Central memory CD8-positive, alpha-beta T cell (primary cell): ENCODE measurements at regions not wholly inside any gene's neighbourhood (a gene's known extent, or its start where the extent isn't known, plus 50 kb on each side); places are given as distances from the start of the nearest gene placed in this dataset.
A peak's percentile ranks its signal among the peaks of the same experiment; 100 is the strongest.

Experiments
- ATAC-seq: fragments of 150-1000 bp; cut with Tn5 transposase; replicated peaks from 2 replicates; pipeline ENCODE4 v1.10.0; 2022; ENCODE audit warnings: mild to moderate bottlenecking, moderate FRiP score, moderate number of reproducible peaks; ENCODE audit not compliant: poor library complexity, severe bottlenecking; ENCODE audit errors: extremely low read depth
- DNase-seq, 2 donors: peaks; one replicate each; pipeline ENCODE4 v3.0.0; 2021; ENCODE audit warnings: low spot score in 2 of 2
- H3K27ac Mint-ChIP-seq: one replicate; pipeline ENCODE4 v1.8.0; 2022; ENCODE audit warnings: low read depth, mild to moderate bottlenecking, moderate library complexity, mixed read lengths
- H3K27me3 Mint-ChIP-seq: one replicate; pipeline ENCODE4 v1.8.0; 2022; ENCODE audit warnings: mixed read lengths
- H3K36me3 Mint-ChIP-seq: one replicate; pipeline ENCODE4 v1.8.0; 2022; ENCODE audit warnings: mild to moderate bottlenecking, moderate library complexity, mixed read lengths; ENCODE audit not compliant: insufficient read depth
- H3K4me1 Mint-ChIP-seq: one replicate; pipeline ENCODE4 v1.8.0; 2022; ENCODE audit warnings: mixed read lengths
- H3K4me3 Mint-ChIP-seq: one replicate; pipeline ENCODE4 v1.8.0; 2022; ENCODE audit warnings: mild to moderate bottlenecking, moderate library complexity, mixed read lengths
- H3K9me3 Mint-ChIP-seq: one replicate; pipeline ENCODE4 v1.8.0; 2022; ENCODE audit warnings: mixed read lengths

GRCh38 chr6:1129131-1129530 lies 182.8 kb upstream of the FOXQ1 start:
- Mint-ChIP-seq H3K27me3 (peaks cover 54% of the 10 kb centered on the region), H3K9me3 (no peaks in the 10 kb centered on the region), H3K27ac (no peak overlapping the region), H3K36me3 (peaks cover 2% of the 10 kb centered on the region), H3K4me1 (peaks cover 6% of the 10 kb centered on the region), H3K4me3 (no peak overlapping the region)
- no peak for ATAC-seq
- DNase-seq, result no peak

GRCh38 chr6:1127597-1128288 lies 184.2 kb upstream of the FOXQ1 start:
- ATAC-seq, result no peak
- H3K27me3 Mint-ChIP-seq, result peaks cover 50% of the 10 kb centered on the region
- DNase-seq, result no peak
- no peaks in the 10 kb centered on the region for H3K9me3 Mint-ChIP-seq
- H3K27ac Mint-ChIP-seq, result no peak overlapping the region
- H3K4me1 Mint-ChIP-seq, result peaks cover 6% of the 10 kb centered on the region
- peaks cover 2% of the 10 kb centered on the region for H3K36me3 Mint-ChIP-seq
- no peak overlapping the region for H3K4me3 Mint-ChIP-seq

GRCh38 chr6:1127129-1127528 lies 184.8 kb upstream of the FOXQ1 start:
- ATAC-seq (no peak), DNase-seq (no peak)
- no peak overlapping the region for H3K4me3 Mint-ChIP-seq
- peaks cover 44% of the 10 kb centered on the region for H3K27me3 Mint-ChIP-seq
- peaks cover 6% of the 10 kb centered on the region for H3K4me1 Mint-ChIP-seq
- H3K36me3 Mint-ChIP-seq, result peaks cover 2% of the 10 kb centered on the region
- H3K27ac Mint-ChIP-seq, result no peak overlapping the region
- H3K9me3 Mint-ChIP-seq, result no peaks in the 10 kb centered on the region

- Mint-ChIP-seq H3K4me1 (peaks cover 6% of the 10 kb centered on the region), H3K27me3 (peaks cover 39% of the 10 kb centered on the region), H3K9me3 (no peaks in the 10 kb centered on the region), H3K27ac (no peak overlapping the region), H3K4me3 (no peak overlapping the region), H3K36me3 (peaks cover 2% of the 10 kb centered on the region)
- ATAC-seq (no peak), DNase-seq (no peak)
Measured at GRCh38 chr6:1126036-1126435, 185.9 kb upstream of the FOXQ1 start.

- no peak for DNase-seq
- H3K27ac Mint-ChIP-seq, result no peak overlapping the region
Measured at GRCh38 chr6:1125297-1125696, 186.6 kb upstream of the FOXQ1 start.

GRCh38 chr6:1124885-1125284 lies 187.0 kb upstream of the FOXQ1 start:
- Mint-ChIP-seq H3K27me3 (peaks cover 43% of the 10 kb centered on the region), H3K9me3 (no peaks in the 10 kb centered on the region), H3K4me3 (no peak overlapping the region), H3K4me1 (peaks cover 6% of the 10 kb centered on the region), H3K27ac (no peak overlapping the region), H3K36me3 (peaks cover 2% of the 10 kb centered on the region)
- DNase-seq (no peak), ATAC-seq (no peak)

More at GRCh38 chr6:1125297-1125696, 186.6 kb upstream of the FOXQ1 start:
- Mint-ChIP-seq H3K9me3 (no peaks in the 10 kb centered on the region), H3K4me3 (no peak overlapping the region), H3K27me3 (peaks cover 39% of the 10 kb centered on the region), H3K4me1 (peaks cover 6% of the 10 kb centered on the region), H3K36me3 (peaks cover 2% of the 10 kb centered on the region)
- no peak for ATAC-seq

- Mint-ChIP-seq H3K36me3 (peaks cover 2% of the 10 kb centered on the region), H3K4me1 (peaks cover 6% of the 10 kb centered on the region), H3K9me3 (no peaks in the 10 kb centered on the region), H3K27ac (no peak overlapping the region), H3K4me3 (no peak overlapping the region), H3K27me3 (peaks cover 55% of the 10 kb centered on the region)
- DNase-seq, result no peak
- no peak for ATAC-seq
Measured at GRCh38 chr6:1123386-1124375, 188.2 kb upstream of the FOXQ1 start.

GRCh38 chr6:1122083-1122482 lies 189.8 kb upstream of the FOXQ1 start:
- Mint-ChIP-seq H3K27me3 (peaks cover 56% of the 10 kb centered on the region), H3K9me3 (no peaks in the 10 kb centered on the region), H3K4me3 (no peak overlapping the region), H3K4me1 (no peaks in the 10 kb centered on the region), H3K36me3 (peaks cover 2% of the 10 kb centered on the region), H3K27ac (no peak overlapping the region)
- ATAC-seq (no peak), DNase-seq (no peak)

GRCh38 chr6:1118287-1118647 lies 193.6 kb upstream of the FOXQ1 start:
- no peaks in the 10 kb centered on the region for H3K4me1 Mint-ChIP-seq
- ATAC-seq (no peak), DNase-seq (no peak)
- H3K4me3 Mint-ChIP-seq, result no peak overlapping the region
- no peaks in the 10 kb centered on the region for H3K9me3 Mint-ChIP-seq
- no peak overlapping the region for H3K27ac Mint-ChIP-seq
- peaks cover 47% of the 10 kb centered on the region for H3K27me3 Mint-ChIP-seq
- peaks cover 2% of the 10 kb centered on the region for H3K36me3 Mint-ChIP-seq

GRCh38 chr6:1117530-1118286 lies 194.2 kb upstream of the FOXQ1 start:
- no peak overlapping the region for H3K4me3 Mint-ChIP-seq
- no peaks in the 10 kb centered on the region for H3K4me1 Mint-ChIP-seq
- H3K27me3 Mint-ChIP-seq, result peaks cover 47% of the 10 kb centered on the region
- H3K36me3 Mint-ChIP-seq, result peaks cover 2% of the 10 kb centered on the region
- no peak overlapping the region for H3K27ac Mint-ChIP-seq
- DNase-seq (no peak), ATAC-seq (no peak)
- no peaks in the 10 kb centered on the region for H3K9me3 Mint-ChIP-seq

GRCh38 chr6:1116149-1116548 lies 195.7 kb upstream of the FOXQ1 start:
- no peak overlapping the region for H3K4me3 Mint-ChIP-seq
- ATAC-seq (no peak), DNase-seq (no peak)
- H3K27me3 Mint-ChIP-seq, result peaks cover 47% of the 10 kb centered on the region
- no peaks in the 10 kb centered on the region for H3K9me3 Mint-ChIP-seq
- H3K27ac Mint-ChIP-seq, result peak overlapping the region; percentile 21
- peaks cover 2% of the 10 kb centered on the region for H3K36me3 Mint-ChIP-seq
- no peaks in the 10 kb centered on the region for H3K4me1 Mint-ChIP-seq

- H3K9me3 Mint-ChIP-seq, result no peaks in the 10 kb centered on the region
- peaks cover 2% of the 10 kb centered on the region for H3K36me3 Mint-ChIP-seq
- H3K27me3 Mint-ChIP-seq, result peaks cover 36% of the 10 kb centered on the region
- H3K27ac Mint-ChIP-seq, result no peak overlapping the region
- no peak overlapping the region for H3K4me3 Mint-ChIP-seq
- ATAC-seq (no peak), DNase-seq (no peak)
- no peaks in the 10 kb centered on the region for H3K4me1 Mint-ChIP-seq
Measured at GRCh38 chr6:1113916-1114540, 197.9 kb upstream of the FOXQ1 start.
